ENCODE measurements at regions not wholly inside any gene's neighbourhood (a gene's known extent, or its start where the extent isn't known, plus 50 kb on each side); places are given as distances from the start of the nearest gene placed in this dataset.
"Not testable (repeated sequence)": the region's sequence is repeated elsewhere in the genome, so short reads cannot be mapped to it uniquely, and the experiment has no call there.

DNA sequence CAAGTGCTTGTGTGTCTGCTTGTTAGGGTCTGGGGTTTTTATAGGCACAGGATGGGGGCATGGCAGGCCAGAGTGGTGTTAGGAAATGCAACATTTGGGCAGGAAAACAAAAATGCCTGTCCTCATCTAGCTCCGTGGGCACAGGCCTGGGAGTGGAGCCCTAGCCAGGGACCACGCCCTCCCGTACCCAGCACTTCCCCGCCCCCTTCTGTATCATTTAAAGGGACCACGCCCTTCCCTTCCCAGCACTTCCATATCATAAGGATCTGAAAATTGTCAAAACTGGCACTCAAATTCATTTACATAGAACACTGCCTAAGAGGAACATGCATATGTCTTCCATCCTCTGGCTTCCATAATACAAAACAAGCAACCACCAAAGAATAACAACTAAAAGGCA lies 185.8 kb downstream of the B3GLCT start:
- TF ChIP-seq CTCF (IDR thresholded peaks at IDR 0.05): no peak
- Histone ChIP-seq H3K4me3 (no peak overlapping the region), H3K27ac (no peak overlapping the region)
- DNase-seq (ENCODE audit: low spot score): no peak

DNA sequence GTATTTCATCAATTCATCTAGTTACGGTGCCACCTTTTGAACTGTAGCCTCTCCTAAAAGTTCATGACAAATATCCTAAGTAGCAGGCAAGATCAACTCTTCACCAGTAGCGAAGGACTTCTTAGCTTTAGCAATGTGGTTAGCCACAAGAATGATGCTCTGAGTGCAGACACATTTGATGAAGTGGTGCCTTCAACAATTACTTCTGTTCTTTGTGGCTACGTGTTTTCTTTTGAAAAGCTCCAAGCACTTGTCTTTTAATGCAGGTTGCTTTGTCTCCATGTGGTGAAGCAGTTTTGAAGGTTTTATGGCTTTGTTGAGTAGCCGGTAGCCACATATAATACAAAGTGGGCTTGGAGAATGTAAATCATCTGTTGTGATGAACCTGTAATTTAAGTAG lies 194.7 kb downstream of the B3GLCT start:
- TF ChIP-seq CTCF (IDR thresholded peaks at IDR 0.05): no peak
- no peak overlapping the region for H3K4me3 ChIP-seq
- H3K27ac ChIP-seq: no peak overlapping the region
- DNase-seq (ENCODE audit: low spot score): no peak

- TF ChIP-seq CTCF (IDR thresholded peaks at IDR 0.05): no peak
- no peak overlapping the region for H3K27ac ChIP-seq
- no peak for DNase-seq (ENCODE audit: low spot score)
Observed at GRCh38 chr13:31395090-31395489, 195.3 kb downstream of the B3GLCT start.

GRCh38 chr13:31399690-31400089 lies 199.9 kb downstream of the B3GLCT start:
- no peak for DNase-seq (ENCODE audit: low spot score)

More at GRCh38 chr13:31395090-31395489, 195.3 kb downstream of the B3GLCT start:
- no peak overlapping the region for H3K4me3 ChIP-seq

DNA sequence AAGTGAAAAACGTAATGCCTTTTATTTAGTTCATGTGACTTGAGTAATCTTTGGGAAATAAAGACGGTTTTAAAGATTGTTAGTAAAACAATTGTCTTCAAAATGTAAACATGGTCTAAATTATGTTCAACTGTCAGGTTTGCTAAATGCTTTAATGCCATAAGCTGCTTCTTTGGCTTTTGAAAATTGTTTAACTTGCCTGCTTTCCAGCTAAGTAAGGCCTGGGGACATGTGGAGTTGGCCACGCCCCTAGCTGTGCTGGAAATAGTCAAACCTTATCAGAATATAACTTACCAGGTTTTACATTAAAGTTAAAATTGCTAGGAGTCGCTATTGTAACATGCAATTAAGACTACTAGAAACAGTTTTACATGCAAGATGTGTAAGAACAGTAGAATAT lies 203.9 kb downstream of the B3GLCT start:
- H3K4me3 ChIP-seq; H3K27ac ChIP-seq; DNase-seq (ENCODE audit: low spot score): not testable (repeated sequence)

More at GRCh38 chr13:31399690-31400089, 199.9 kb downstream of the B3GLCT start:
- no peak for TF ChIP-seq CTCF (IDR thresholded peaks at IDR 0.05)
- Histone ChIP-seq H3K27ac (no peak overlapping the region), H3K4me3 (no peak overlapping the region)

GRCh38 chr13:31408927-31409326 lies 209.2 kb downstream of the B3GLCT start:
- Histone ChIP-seq H3K4me3 (no peak overlapping the region), H3K27ac (no peak overlapping the region)
- TF ChIP-seq CTCF (IDR thresholded peaks at IDR 0.05): no peak
- DNase-seq (ENCODE audit: low spot score): no peak

DNA sequence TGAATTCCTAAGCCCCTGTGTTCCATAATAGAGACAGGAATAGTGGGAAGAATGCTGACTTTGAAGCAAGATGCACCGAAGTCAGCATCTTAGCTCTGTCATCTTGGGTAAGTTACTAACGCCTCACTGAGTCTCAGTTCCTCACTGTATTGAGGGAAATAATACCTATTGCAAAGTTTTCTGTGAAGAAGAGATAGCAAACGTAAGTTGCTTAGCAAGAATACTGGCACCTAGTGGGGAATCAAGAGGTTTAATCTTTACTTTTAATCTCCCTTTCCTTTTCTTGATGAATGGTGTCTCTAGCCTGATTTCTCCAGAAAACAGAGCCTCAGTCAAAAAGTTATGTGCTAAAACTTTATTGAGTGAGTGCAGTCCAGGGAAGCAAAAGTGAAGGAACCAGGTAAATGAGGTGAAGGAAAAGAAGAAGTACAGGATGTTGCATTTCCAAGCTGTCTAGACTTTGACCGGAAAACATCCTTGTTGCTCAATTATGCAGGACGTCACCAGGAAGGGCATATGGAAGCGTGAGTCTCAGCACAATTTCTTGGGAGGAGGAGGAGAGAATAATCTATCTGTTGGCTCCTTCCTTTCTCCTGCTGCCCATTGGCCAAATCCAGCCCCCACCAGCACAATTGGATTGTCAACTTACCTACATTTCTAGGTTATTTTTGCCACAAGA lies 210.0 kb downstream of the B3GLCT start:
- no peak overlapping the region for H3K27ac ChIP-seq
- no peak overlapping the region for H3K4me3 ChIP-seq
- no peak for DNase-seq (ENCODE audit: low spot score)
- no peak for TF ChIP-seq CTCF (IDR thresholded peaks at IDR 0.05)
